ENCODE measurements at regions not wholly inside any gene's neighbourhood (a gene's known extent, or its start where the extent isn't known, plus 50 kb on each side); places are given as distances from the start of the nearest gene placed in this dataset.

DNA sequence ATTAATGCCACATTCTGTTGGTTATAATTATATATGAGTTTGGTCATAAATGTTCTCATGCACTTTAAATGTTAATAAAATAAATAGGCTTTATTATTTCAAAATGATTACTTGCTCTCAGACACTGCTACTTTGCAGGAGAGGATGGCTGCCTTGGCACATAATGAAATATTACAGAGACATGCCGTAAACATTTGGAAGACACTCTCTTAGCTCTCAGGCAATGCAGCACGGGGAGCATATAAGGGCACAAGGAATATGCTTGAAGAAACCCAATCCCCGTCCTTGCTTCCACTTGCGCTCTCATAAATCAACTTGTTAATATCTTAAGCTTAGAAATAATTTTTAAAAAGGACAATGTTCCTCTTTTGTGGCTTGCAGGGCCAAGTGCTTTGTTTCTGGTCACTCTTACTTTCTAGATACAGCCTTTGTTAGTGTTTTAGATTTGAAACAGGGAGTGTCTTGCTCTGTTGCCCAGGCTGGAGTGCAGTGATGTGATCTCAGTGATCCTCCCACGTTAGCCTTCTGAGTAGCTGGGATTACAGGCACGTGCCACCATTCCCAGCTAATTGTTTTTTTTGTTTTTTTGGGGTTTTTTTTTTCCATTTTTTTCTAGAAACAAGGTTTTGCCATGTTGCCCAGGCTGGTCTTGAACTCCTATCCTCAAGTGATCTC is 445.0 kb downstream of the SPRY1 start:
- no peak for DNase-seq

DNA sequence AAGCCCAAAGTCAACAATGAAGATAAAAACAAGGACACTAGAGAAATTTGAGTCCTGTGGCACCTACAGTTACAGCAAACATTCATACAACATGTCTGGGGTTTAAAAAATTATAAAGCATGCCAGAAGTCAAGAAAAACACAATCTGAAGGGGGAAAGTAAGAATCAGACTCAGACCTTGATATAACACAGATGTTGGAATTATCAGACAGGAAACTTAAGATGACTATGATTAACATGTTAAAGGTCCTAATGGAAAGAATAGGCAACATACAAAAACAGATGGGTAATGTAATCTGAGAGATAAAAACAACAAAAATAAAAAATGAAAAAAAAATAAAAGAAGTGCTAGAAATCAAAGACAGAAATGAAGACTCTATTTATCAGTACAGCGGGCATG is 446.5 kb downstream of the SPRY1 start:
- DNase-seq = no peak

DNA sequence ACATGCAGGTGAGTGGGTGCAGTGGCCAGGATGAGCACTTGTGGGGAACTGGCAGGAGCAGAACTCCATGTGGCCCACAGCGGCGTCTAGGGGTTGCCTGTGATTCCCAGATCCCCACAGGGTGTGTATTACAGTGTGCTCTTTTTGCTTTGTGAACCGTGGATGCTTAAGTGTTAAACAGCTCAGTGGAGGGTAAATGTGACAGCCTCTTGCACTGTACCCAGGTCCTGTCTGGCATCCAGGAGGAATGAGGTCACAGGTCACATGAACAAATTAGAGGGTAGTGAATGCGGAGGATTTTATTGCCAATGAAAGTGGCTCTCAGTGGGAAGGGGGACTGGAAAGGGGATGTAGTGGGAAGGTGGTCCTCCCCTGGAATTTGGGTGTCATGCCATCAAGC is 447.8 kb downstream of the SPRY1 start:
- no peak for DNase-seq

- no peak for DNase-seq
Observed at GRCh38 chr4:123846092-123846491, 449.5 kb downstream of the SPRY1 start.

DNA sequence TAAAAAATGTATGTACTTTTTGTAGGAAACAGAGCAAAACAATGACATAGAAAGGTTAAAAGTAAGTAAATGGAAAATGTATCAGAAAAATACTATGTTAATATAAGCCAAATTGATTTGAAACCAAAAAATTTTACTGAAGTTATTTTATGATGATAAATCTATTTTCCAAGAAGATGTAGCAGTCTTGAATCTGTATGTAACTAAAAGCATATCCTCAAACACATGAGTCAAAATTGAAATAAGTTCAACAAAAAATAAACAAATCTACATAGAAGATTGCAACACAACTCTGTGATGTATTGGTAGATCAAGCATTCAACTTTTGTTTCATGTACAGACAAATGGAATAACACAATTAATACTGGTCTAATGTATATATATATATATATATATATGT is 450.0 kb downstream of the SPRY1 start:
- DNase-seq = no peak

DNA sequence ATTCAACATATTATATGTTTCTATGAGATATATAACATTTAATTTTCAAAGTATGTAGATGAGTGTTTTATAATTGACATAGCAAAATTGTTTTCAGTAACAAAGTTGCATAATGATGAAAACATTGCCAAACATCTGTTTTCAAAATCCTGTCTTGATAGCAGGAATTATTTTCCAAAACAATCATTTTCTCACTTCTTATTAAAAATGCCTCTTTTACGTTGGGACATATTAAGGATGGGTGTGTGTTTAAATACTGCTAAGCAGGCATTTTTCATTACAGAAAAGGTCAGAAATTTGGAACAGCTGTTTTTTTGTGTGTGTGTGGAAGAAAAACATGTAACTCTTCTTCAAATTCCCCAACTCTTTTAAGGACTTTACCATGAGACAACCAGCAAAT is 452.0 kb downstream of the SPRY1 start:
- DNase-seq = peak; percentile 65

DNA sequence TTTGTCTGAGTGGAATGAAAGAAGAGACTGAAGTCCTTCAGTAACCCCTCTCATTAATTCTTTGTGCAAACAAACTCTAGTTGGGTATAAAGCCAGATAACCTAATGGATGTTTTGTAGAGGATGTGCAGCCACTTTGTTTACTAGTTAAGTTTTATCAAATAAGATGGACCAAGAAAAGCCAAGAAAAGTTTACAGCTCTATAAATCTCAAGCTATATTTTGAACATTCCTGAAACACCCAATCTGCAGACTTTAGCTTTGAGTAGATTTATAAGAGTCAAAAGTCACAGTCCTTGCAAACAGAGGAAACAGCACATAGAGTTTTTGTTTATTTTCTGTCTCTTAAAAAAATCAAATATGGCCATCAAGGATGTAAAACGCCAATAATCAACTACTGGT is 452.9 kb downstream of the SPRY1 start:
- DNase-seq = no peak

GRCh38 chr4:123851521-123851920 is 454.9 kb downstream of the SPRY1 start:
- DNase-seq = no peak

- no peak for DNase-seq
Observed at GRCh38 chr4:123853651-123854050, 457.1 kb downstream of the SPRY1 start.

DNA sequence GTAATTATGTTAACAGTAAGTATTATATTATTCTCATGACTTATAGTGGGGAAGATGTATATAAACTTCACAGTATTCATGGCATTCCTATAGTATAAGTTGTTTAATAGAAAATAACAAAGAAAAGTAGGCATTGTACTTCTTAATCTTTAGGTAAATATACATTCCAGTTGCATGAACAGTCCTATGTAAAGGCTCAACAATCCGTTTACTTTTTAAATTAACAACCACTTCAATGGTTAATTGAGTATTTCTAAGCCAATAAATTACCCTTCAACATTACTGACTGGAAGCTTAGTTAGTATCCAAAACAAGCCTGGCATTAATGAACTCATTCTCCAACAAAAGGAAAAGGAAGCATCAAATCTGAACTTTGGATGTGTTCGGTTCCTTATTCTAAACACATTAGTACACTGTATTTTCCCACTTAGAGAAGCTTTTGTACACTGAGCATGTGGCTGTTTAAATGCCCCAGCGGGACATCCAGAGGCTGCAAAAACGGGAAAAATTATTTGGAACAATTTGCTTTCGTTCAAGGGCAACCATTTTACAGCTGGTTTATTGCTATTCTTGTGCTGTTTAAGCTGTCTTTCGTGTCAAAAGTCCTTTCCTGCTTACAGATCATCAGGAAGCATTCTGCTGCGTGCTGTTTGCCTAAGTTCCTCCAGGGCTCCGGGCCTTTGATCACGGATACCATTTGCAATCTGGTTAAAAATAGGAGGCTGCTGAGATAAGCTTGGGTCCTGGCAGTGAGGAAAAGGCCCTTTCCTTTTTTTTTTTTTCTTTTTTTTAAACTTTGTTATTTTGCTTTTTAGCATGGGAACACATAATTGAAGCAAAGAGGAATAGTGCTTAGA is 460.3 kb downstream of the SPRY1 start:
- DNase-seq = peak; percentile 56

- DNase-seq = no peak
Observed at GRCh38 chr4:123858465-123858864, 461.9 kb downstream of the SPRY1 start.

DNA sequence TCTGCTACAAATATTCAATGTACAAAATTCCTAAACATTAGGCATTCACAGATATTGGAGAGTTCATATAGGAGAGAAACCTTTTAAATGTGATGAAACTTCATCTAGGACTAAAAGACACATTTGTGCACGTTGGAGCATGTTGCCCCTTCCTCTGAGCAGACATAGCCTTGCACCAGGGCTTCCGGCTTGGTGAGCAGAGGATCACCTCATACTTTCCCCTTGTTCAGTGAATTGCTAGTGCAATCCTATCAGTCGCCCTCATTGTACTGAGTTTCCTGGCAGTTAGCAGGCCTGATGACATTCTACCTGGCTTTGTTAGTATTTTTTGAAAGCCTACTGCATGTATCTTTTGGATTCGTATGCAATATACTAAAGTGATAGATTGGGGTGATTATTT is 466.2 kb downstream of the SPRY1 start:
- no peak for DNase-seq

- DNase-seq = no peak
Observed at GRCh38 chr4:123866796-123867195, 470.2 kb downstream of the SPRY1 start.

GRCh38 chr4:123867910-123868587 is 471.5 kb downstream of the SPRY1 start:
- DNase-seq = no peak

- no peak for DNase-seq
Observed at GRCh38 chr4:123869286-123870215, 473.0 kb downstream of the SPRY1 start.

DNA sequence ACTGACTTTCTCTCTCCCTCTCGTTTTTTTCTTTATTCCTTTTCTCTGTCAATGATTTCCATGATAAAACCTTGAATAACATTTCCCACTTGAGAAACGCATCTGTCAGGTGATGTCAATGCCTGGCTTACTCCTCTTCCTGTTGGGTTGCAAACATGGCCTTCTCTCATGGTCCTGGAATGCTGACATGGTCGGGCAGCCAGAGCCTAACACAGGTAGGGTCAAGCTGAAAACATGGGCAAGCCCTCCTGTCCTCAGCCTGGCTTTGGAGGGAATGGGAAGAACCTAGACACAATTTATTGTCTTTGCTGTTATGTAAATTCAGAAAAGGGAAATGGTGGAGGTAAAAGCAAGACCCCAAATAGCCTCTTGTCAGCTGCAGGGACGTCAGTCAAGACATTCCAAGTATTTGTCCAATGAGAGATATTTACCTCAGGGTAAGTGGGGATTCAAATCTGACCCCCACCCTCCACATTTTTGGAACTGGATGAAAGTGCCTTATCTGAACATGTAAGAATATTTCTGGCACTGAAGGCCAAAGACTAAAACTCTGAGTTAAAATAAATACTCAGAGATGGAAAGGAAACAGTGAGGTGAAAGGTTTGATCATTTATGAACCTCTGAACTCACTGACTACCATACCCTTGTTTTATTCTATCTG is 473.8 kb downstream of the SPRY1 start:
- no peak for DNase-seq

GRCh38 chr4:123871341-123871740 is 474.7 kb downstream of the SPRY1 start:
- DNase-seq = no peak

GRCh38 chr4:123874063-123874462 is 477.5 kb downstream of the SPRY1 start:
- DNase-seq = peak; percentile 66

DNA sequence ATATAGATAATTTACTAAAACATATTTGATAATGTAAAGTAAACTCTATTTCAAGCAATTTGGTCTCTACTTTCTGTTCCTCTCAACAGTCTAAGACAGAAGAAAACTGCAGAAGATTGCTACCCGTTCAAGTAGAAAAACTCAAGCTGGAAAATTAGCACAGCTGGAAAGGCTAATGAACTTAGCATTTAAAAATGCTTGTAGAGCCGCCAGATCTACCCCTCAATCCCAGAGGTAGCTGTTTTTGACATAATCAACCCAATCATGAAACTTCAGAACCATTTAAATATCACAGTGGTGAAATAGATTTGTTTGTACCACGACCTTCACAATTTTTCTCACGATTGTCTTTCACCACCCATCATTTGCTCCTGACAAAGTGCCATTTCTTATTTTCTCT is 479.5 kb downstream of the SPRY1 start:
- no peak for DNase-seq

DNA sequence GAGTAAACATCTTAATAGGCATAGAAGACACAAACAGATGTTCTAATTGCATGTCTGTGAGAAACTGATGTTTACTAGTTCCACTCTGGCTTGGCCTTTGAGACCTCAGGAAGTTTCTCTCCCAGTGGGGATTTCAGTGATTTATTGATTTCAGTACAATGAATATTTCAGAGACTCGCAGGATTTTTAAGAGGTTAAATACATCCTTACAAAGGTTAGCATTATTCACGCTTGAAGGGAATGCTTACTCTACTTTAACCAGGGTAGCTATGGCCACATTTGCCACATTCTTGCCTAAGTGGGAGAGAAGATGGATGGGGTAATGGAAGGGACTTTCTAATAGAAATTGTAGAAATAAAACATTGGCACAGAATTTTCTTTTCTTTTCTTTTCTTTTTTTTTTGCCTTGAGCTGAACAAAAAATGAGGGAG is 480.1 kb downstream of the SPRY1 start:
- peak; percentile 41 for DNase-seq

DNA sequence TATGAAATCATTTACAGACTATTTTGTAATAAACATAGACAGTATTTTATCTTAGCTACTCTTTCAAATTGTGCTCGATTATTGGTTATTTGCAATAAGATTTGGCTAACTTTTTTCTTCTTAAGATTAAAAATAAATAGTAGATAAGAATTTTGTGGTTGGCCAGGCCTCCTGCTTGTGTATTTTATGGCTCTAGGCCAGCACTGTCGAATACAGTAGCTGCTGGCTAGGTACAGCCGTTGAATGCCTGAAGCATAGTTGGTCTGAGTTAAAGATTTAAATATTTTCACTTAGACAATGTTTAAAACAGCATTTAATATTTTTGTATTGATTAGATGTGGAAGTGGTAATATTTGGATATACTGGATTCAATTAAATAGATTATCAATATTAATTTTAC is 481.0 kb downstream of the SPRY1 start:
- no peak for DNase-seq
